Lung (tissue), 11 donors: ENCODE measurements at regions not wholly inside any gene's neighbourhood (a gene's known extent, or its start where the extent isn't known, plus 50 kb on each side); places are given as distances from the start of the nearest gene placed in this dataset.

Experiments
- ATAC-seq: fragments of 200-7000 bp; cut with Tn5 transposase; one replicate; pipeline ENCODE4 v1.9.1; 2020; ENCODE audit warnings: moderate number of reproducible peaks; ENCODE audit not compliant: insufficient read depth, low FRiP score
- DNase-seq, 3 donors: peaks; one replicate each; pipeline ENCODE4 v3.0.0-alpha.2; 2013 to 2017
- H3K27ac ChIP-seq, 2 donors: one replicate each; pipeline ENCODE4 v1.5.1; 2013; ENCODE audit warnings: mild to moderate bottlenecking in 2 of 2, moderate library complexity in 2 of 2, control low read depth in 1 of 2, inconsistent platforms in 1 of 2, low read depth in 1 of 2, low read length in 1 of 2
- H3K27me3 ChIP-seq, 3 donors: one replicate each; pipeline ENCODE4 v1.5.1; 2013; ENCODE audit warnings: low read length in 2 of 3; ENCODE audit not compliant: control insufficient read depth in 3 of 3, insufficient read depth in 3 of 3
- H3K36me3 ChIP-seq, 4 donors: one replicate each; pipeline ENCODE4 v1.5.1; 2013; ENCODE audit warnings: low read length in 4 of 4, mild to moderate bottlenecking in 1 of 4, moderate library complexity in 1 of 4; ENCODE audit not compliant: control insufficient read depth in 4 of 4, insufficient read depth in 4 of 4
- H3K4me1 ChIP-seq, 5 donors: one replicate each; pipeline ENCODE4 v1.5.1; 2013; ENCODE audit warnings: low read length in 5 of 5, mild to moderate bottlenecking in 2 of 5, moderate library complexity in 1 of 5; ENCODE audit not compliant: control insufficient read depth in 5 of 5, insufficient read depth in 5 of 5
- H3K4me3 ChIP-seq: one replicate; pipeline ENCODE4 v1.5.1; 2013; ENCODE audit warnings: mild to moderate bottlenecking, control low read depth, moderate library complexity
- H3K9ac ChIP-seq, 2 donors: one replicate each; pipeline ENCODE4 v1.5.1; 2013; ENCODE audit warnings: low read length in 2 of 2, control low read depth in 1 of 2; ENCODE audit not compliant: insufficient read depth in 1 of 2
- H3K9me3 ChIP-seq, 4 donors: one replicate each; pipeline ENCODE4 v1.5.1; 2013; ENCODE audit warnings: low read length in 3 of 4, mild to moderate bottlenecking in 1 of 4, moderate library complexity in 1 of 4; ENCODE audit not compliant: control insufficient read depth in 4 of 4, insufficient read depth in 3 of 4
- CTCF ChIP-seq: IDR thresholded peaks from 2 replicates; pipeline ENCODE4 v1.5.1; 2012; ENCODE audit warnings: mild to moderate bottlenecking; ENCODE audit errors: control extremely low read depth, extremely low read depth
- WGBS, 2 donors: extraction: QIAGEN DNeasy Blood & Tissue Kit; methylation state at CpG; one replicate each; pipeline ENCODE4 v1.1.7; 2013; 5-methylcytosine and 5-hydroxymethylcytosine counted together
- donor health status: control.
- donor health status: control.
- donor health status: Bipolar disorder and iron deficiency.
- donor health status: healthy.
- donor health status: DM: yes; HTN: yes; CAD: no.

- Histone ChIP-seq H3K4me3 (no peak overlapping the region), H3K9ac (no peak overlapping the region), H3K36me3 (no peaks in the 10 kb centered on the region), H3K9me3 (peaks cover 0 to 2% (median 0%) of the 10 kb centered on the region in 4 donors), H3K4me1 (peaks cover 0 to 18% (median 11%) of the 10 kb centered on the region in 5 donors), H3K27ac (no peak overlapping the region), H3K27me3 (no peaks in the 10 kb centered on the region)
- 91 to 97% methylated on average over 3 of the region's 3 CpGs for WGBS, 2 donors
- ATAC-seq (no peak), DNase-seq (no peak)
- TF ChIP-seq CTCF = no peak
Observed at GRCh38 chr11:15896530-15896929, 459.8 kb downstream of the SOX6 start.

- ATAC-seq (no peak), DNase-seq (no peak)
- no peaks in the 10 kb centered on the region for H3K36me3 ChIP-seq
- H3K9ac ChIP-seq = no peak overlapping the region
- WGBS, 2 donors = 40 to 65% methylated on average over 6 of the region's 6 CpGs
- no peak overlapping the region for H3K27ac ChIP-seq
- H3K4me3 ChIP-seq = no peak overlapping the region
- peaks cover 0 to 2% (median 0%) of the 10 kb centered on the region in 4 donors for H3K9me3 ChIP-seq
- peaks cover 0 to 24% (median 11%) of the 10 kb centered on the region in 5 donors for H3K4me1 ChIP-seq
- no peak for TF ChIP-seq CTCF
- H3K27me3 ChIP-seq = no peaks in the 10 kb centered on the region
Observed at GRCh38 chr11:15897211-15897960, 459.0 kb downstream of the SOX6 start.

- DNase-seq = peak in 1 of 3 donors; percentile 28
- Histone ChIP-seq H3K4me1 (peaks cover 0 to 10% (median 0%) of the 10 kb centered on the region in 5 donors), H3K27ac (no peak overlapping the region), H3K36me3 (no peaks in the 10 kb centered on the region), H3K9me3 (peaks cover 0 to 2% (median 0%) of the 10 kb centered on the region in 4 donors), H3K9ac (no peak overlapping the region), H3K27me3 (no peaks in the 10 kb centered on the region), H3K4me3 (no peak overlapping the region)
- WGBS, 2 donors = 87 to 91% methylated on average over 6 of the region's 6 CpGs
- ATAC-seq = no peak
- TF ChIP-seq CTCF = no peak
Observed at GRCh38 chr11:15901054-15901453, 455.3 kb downstream of the SOX6 start.

GRCh38 chr11:15901790-15902189 is 454.6 kb downstream of the SOX6 start:
- WGBS, 2 donors = 58 to 68% methylated on average over 3 of the region's 3 CpGs
- Histone ChIP-seq H3K36me3 (no peaks in the 10 kb centered on the region), H3K4me1 (peaks cover 0 to 10% (median 0%) of the 10 kb centered on the region in 5 donors), H3K27me3 (no peaks in the 10 kb centered on the region), H3K9ac (no peak overlapping the region), H3K9me3 (no peaks in the 10 kb centered on the region), H3K4me3 (no peak overlapping the region), H3K27ac (no peak overlapping the region)
- no peak for TF ChIP-seq CTCF
- ATAC-seq = no peak
- DNase-seq = no peak
